Skin of body (tissue), 1 donor: ENCODE measurements at regions not wholly inside any gene's neighbourhood (a gene's known extent, or its start where the extent isn't known, plus 50 kb on each side); places are given as distances from the start of the nearest gene placed in this dataset.
"Not testable (repeated sequence)": the region's sequence is repeated elsewhere in the genome, so short reads cannot be mapped to it uniquely, and the experiment has no call there.

Experiments used
- DNase-seq: peaks from one replicate; lab custom pipeline; 2025; lab: John Stamatoyannopoulos, UW

GRCh38 chr6:116982401-116982800 lies 105.4 kb downstream of the RFX6 start:
- DNase-seq = no peak

GRCh38 chr6:116983375-116983774 lies 106.3 kb downstream of the RFX6 start:
- no peak for DNase-seq

- no peak for DNase-seq
These were observed 109.8 kb downstream of the RFX6 start for GRCh38 chr6:116986819-116987218.

- no peak for DNase-seq
These were observed 113.6 kb downstream of the RFX6 start for GRCh38 chr6:116990679-116991078.

GRCh38 chr6:116992546-116992945 lies 115.5 kb downstream of the RFX6 start:
- no peak for DNase-seq

- DNase-seq = no peak
These were observed 117.4 kb downstream of the RFX6 start for GRCh38 chr6:116994447-116994846.

GRCh38 chr6:116996842-116997241 lies 119.8 kb downstream of the RFX6 start:
- no peak for DNase-seq

GRCh38 chr6:116997496-116997895 lies 120.5 kb downstream of the RFX6 start:
- DNase-seq = no peak

GRCh38 chr6:117007659-117008058 lies 130.6 kb downstream of the RFX6 start:
- DNase-seq = no peak

- no peak for DNase-seq
These were observed 131.6 kb downstream of the RFX6 start for GRCh38 chr6:117008618-117009017.

- not testable (repeated sequence) for DNase-seq
These were observed 137.8 kb downstream of the RFX6 start for GRCh38 chr6:117014641-117015473.

GRCh38 chr6:117015474-117015804 lies 138.4 kb downstream of the RFX6 start:
- DNase-seq = not testable (repeated sequence)

GRCh38 chr6:117018771-117019170 lies 141.7 kb downstream of the RFX6 start:
- no peak for DNase-seq

GRCh38 chr6:117022774-117023173 lies 145.7 kb downstream of the RFX6 start:
- DNase-seq = no peak

GRCh38 chr6:117025310-117025709 lies 148.3 kb downstream of the RFX6 start:
- no peak for DNase-seq

GRCh38 chr6:117028256-117028655 lies 151.2 kb downstream of the RFX6 start:
- DNase-seq = no peak

- DNase-seq = no peak
These were observed 157.5 kb downstream of the RFX6 start for GRCh38 chr6:117034547-117034946.

- DNase-seq = no peak
These were observed 157.9 kb downstream of the RFX6 start for GRCh38 chr6:117034971-117035370.

GRCh38 chr6:117050301-117050700 lies 173.3 kb downstream of the RFX6 start:
- DNase-seq = no peak

GRCh38 chr6:117072134-117072533 lies 193.2 kb upstream of the VGLL2 start:
- no peak for DNase-seq

- no peak for DNase-seq
These were observed 192.6 kb upstream of the VGLL2 start for GRCh38 chr6:117072781-117073180.

GRCh38 chr6:117074672-117075071 lies 190.7 kb upstream of the VGLL2 start:
- no peak for DNase-seq

GRCh38 chr6:117075218-117075617 lies 190.1 kb upstream of the VGLL2 start:
- DNase-seq = no peak

- no peak for DNase-seq
These were observed 189.3 kb upstream of the VGLL2 start for GRCh38 chr6:117076076-117076475.
